ENCODE measurements at regions not wholly inside any gene's neighbourhood (a gene's known extent, or its start where the extent isn't known, plus 50 kb on each side); places are given as distances from the start of the nearest gene placed in this dataset.
"Not testable (repeated sequence)": the region's sequence is repeated elsewhere in the genome, so short reads cannot be mapped to it uniquely, and the experiment has no call there.

DNA sequence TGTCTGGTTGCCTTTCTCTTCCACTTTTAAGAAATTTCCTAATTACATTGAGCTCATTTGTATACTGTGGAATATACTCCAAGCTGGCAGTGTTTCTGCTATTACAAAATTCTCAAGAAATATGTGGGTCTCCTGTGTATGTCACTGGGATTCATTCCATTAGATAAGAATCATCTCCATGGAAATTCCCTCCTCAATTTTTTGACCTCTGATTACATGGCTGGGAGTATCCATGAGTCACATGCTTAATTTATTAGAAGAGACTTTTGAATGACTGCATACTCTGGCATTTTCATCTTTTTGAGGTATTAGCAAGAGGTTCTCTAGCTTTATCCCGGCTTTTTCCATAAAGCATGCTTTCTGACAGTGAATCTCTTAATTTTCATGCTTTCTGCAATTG lies 665.5 kb upstream of the CNTNAP5 start:
- no peak for DNase-seq (ENCODE audit: low read depth)

DNA sequence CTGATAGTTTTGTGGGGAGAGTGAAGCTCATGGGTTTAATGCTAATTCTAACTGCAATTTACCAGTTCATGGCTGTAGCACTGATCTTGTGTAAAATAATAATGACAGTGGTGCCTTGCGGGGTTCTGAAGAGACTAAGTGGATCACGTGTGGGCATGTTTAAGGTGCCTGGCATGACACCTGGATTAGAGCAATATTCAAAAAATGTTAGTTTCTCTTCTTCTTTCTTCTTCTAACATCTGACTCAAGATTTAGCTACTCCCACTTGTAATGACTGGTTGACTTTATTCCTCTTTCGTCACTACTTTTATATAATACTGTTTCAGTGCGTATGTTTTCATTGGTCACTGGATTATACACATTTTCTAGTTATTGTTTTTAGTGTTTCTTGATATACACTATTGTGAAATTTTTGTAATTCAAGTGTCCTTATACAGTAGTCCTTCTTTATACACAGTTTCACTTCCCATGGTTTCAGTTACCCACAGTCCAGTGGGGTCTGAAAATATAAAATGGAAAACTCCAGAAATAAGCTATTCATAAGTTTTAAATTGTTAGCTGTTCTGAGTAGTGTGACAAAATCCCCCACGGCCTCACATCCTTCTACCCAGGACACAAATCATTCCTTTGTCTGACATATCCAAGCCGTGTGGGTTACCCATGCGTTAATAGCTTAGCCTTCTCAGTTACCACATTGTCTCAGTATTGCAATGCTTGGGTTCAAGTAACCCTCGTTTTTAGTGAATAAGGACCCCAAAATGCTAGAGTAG lies 662.2 kb upstream of the CNTNAP5 start:
- DNase-seq (ENCODE audit: low read depth): no peak

DNA sequence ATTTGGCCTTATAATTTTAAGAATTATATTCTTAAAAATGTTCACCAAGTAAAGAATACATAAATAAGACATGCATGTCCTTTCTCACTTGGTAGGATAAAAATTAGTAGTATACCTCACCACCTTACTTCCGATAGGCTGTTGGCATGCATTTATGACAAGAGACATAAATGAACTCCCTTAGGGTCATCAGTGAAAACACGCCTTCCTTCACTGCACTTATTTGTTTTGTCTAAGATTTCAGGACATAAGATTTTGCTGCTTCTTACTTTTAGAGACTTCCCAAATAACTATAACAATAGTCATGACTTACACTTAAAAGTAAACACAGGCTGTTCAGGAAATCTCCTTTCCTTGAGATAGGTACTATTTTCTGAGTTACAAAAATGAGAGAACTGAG lies 661.3 kb upstream of the CNTNAP5 start:
- no peak for DNase-seq (ENCODE audit: low read depth)

DNA sequence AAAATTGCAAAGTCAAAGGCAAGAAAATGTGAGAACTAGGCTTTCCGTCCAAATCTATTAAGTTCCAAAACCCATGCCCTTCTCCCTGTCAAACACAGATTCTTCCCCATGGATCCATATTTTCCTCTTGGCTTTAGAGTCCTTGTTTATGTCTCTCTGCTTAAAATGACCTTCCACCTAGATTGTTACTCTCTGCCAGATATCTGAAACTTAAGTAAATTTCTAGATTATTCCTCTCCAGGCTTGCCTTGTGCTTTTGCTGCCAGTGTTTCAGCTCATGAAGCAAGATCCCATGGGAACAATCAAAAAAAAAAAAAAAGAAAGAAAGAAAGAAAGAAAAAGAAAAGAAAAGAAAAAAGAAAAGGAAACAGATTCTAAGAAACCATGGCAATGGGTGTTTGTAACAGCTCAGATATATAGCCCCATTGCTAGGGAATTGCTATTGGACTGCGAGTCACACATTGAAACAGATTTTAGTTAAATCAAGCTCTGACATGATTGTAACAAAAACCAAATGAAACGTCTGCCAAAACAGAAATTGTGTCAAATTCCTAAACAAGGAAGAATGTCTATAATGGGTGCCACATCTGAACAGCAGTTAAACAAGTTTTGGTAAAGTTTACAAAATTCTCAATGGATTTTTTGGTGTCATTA lies 660.7 kb upstream of the CNTNAP5 start:
- no peak for DNase-seq (ENCODE audit: low read depth)

DNA sequence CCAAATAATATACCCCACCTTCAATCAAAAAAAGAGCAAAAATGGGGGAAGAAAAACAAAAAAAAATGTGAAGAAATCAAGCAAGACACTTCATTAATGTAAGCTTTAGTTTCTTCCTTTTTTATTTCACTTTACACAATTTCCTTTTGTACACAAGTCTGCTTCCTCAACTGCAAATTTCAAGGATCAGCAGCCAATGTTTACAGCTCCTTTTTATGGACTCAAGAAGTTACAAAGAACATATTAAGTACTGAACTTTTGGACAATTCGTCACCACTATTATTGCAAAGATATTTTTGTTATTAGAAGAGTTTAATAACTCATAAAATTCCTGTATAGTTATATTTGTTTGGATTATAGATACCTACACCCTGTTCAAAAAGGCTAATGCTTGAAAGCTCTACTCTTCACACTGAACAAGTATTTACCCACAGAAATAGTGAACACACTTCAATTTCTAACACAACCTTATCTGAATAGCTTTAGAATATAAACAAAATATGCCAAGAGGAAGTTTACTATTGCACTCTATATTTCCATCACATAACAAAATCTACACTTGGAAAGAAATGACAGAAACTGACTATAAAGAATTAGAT lies 658.7 kb upstream of the CNTNAP5 start:
- DNase-seq (ENCODE audit: low read depth): no peak

DNA sequence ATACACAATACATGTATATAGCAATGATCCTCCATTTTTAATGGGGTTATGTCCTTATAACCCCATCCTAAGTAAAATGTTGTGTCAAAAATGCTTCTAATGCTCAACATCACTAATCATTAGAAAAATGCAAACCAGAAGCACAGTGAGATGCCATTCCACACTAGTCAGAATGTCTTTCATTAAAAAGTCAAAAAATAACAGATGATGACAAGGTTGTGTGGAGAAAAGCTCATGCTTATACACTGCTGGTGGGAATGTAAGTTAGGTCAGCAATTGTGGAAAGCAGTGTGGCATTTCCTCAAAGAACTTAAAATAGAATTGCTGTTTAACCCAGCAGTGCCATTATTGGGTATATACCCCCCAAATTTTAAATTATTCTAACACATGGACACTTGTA lies 654.9 kb upstream of the CNTNAP5 start:
- DNase-seq (ENCODE audit: low read depth): no peak

DNA sequence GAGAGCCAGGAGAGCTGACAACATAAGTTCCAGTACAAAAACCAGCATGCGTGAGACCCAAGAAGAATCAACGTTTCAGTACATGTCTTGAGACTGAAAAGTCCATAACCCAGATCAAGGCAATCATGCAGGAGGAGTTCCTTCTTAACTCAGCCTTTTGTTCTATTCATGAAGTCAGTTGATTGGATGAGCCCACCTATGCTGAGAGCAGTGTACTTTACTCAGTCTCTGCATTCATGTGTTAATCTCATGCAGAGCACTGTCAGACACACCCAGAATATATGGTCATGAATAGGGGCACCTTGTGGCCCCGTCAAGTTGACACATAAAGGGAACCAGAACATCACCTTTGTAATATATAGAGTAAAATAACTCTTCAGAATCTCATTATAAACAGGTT lies 653.6 kb upstream of the CNTNAP5 start:
- no peak for DNase-seq (ENCODE audit: low read depth)

DNA sequence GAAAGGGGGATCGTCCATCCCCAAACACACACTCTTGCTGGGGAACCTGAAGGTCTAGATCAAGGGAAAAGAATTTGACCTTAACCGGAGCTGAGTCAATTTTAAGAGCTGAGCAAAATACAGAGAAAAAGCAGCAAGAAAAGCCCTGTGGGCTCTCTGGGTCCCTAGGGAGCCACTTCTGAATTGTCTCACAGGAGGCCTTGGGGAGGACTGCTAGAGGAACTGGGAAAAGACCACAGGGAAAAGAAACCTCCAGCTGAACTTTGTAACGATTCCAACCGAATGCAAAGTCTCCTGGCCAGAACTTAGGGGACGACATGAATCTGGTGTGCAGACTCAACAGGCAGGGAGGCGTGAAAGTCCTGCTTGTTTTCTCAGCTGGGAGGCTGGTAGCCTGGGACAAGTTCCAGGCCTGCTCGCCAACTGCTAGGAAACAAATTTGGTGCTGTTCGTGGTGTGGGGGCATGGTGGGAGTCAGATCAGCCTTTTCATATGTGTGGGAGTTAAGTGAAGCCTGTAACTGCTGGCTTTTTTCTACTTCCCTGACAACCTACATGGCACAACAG lies 644.6 kb upstream of the CNTNAP5 start:
- DNase-seq (ENCODE audit: low read depth): no peak

DNA sequence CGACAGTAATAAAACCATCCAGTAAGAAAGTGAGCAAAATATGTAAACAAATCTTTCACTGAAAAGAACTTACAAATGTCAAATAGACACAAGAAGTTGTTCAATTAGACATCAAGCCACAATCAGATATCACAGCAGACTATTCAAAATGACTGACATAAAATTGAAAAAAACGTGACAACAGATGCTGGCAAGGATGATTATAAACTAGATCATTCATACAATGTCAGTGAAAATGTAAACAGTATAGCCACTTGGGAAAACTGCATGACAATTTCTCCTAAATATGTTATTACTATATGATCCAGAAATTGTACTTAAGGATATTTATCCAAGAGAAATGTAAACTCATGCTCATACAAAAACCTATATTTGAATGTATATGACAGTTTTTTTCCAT lies 609.4 kb upstream of the CNTNAP5 start:
- no peak for DNase-seq (ENCODE audit: low read depth)

DNA sequence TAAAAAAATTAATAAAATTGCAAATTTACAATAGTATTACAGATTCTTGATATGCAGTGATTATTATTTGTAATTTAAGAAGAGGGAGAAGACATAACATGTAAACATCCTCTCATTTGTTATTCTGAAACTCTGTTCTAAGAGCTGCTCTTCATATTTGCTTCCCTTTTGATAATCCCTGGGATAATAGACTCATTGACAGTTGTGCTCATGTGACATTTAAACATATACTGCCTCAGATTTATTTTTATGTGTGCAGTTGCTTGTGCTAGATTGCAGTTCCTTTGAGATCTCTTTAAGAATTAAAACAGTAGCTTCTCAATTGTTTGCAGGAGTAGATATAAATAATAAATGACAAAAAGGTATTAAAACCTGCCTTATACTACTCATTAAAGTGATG lies 605.1 kb upstream of the CNTNAP5 start:
- DNase-seq (ENCODE audit: low read depth): no peak

DNA sequence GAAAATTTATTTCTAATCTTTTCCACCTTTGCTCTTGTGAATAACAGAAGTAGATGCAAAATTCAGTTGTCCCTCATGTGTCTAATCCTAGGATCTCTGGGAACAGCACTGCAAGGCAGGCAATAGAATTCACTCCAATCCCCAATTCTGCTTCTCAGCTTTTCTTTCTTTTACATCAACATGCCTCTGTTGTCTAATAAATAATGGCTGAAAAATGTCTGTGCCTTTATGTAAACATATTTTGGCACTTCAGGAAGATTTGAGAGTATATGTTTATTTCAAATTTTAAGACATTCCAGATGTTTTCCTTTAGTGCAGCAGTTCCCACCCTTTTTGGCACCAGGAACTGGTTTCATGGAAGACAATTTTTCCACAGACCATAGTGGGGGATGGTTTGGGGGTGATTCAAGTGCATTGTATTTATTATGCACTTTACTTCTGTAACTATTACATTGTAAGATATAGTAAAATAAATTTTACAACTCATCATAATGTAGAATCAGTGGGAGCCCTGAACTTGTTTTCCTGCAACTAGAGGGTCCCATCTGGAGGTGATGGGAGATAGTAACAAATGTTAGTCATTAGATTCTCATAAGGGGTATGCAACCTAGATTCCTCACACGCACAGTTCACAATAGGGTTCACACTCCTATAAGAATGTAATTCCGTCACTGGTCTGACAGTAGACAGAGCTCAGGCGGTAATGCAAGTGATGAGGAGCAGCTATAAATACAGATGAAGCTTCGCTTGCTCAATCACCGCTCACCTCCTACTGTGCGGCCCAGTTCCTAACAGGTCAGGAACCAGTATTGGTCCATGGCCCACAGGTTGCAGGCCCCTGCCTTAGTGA lies 590.3 kb upstream of the CNTNAP5 start:
- no peak for DNase-seq (ENCODE audit: low read depth)

DNA sequence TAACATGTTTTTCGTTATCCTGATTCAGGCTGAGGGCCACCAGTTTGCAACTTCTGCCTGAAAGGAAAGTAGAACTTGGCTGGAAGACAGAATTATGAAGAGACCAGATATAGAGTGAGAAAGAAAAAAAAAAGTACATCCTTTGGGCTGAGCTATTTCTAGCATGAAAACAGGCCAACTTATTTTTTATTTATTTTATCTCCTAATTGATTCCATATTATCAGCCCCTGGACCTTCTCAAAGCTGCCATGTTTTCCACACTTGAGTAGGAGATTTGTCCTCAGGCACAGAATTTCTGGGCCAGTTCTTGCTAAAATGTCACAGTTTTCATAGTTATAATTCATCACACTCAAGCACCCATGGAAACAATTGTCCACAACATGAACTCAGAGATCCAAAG lies 586.8 kb upstream of the CNTNAP5 start:
- DNase-seq (ENCODE audit: low read depth): no peak

DNA sequence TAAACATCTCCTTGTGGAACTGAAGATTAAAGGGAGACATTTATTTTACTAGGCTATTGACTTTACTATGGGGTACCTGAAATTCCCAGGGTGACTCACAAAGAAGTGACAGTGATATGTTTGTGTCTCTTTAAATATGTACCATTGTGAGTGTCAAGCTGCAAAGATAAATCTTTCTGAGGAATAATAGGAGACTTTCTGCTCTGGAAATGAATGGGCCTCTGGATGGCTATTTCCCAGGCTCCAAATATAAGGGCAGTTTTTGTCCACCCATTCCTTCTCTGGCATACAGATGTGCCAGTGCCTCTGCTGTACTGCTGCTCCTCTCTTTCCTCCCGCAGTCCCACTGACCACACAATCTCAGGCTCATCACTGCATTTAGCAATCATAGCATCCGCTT lies 586.4 kb upstream of the CNTNAP5 start:
- no peak for DNase-seq (ENCODE audit: low read depth)

DNA sequence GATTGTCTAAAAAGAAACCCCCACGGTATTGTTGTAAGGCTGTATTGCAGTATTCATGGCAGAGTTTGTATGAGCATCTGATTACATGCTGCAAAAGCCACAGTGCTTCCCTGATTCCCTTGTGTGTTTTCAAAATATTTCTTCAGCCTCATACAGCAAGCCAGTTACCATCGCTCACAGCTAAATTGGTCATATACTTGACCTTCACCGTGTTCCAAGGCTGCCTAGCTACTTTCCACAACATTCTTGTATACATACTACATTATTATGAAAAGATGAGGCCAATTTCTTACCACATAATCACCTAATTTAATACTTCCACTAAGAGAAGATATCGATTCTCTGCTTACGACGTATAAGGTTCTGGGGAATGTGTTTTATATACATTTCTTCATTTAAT lies 576.3 kb upstream of the CNTNAP5 start:
- no peak for DNase-seq (ENCODE audit: low read depth)

DNA sequence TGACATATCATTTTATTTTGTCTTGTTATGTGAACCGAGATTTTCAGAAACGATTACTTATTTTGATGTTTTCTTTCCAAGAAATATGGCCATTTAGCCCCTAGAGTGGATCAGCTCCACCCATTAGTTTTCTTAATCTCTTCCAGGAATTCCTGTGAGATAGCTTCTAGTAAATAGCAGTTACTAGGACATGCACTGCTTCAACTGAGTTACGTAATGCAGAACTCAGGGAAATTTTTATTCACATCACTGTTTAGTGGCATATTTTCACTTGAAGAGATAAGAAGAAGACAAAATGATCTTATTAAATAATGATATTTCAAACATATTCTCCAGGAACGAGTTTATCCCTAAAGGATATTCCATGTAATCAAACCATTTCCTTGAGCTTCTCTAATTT lies 573.5 kb upstream of the CNTNAP5 start:
- no peak for DNase-seq (ENCODE audit: low read depth)

DNA sequence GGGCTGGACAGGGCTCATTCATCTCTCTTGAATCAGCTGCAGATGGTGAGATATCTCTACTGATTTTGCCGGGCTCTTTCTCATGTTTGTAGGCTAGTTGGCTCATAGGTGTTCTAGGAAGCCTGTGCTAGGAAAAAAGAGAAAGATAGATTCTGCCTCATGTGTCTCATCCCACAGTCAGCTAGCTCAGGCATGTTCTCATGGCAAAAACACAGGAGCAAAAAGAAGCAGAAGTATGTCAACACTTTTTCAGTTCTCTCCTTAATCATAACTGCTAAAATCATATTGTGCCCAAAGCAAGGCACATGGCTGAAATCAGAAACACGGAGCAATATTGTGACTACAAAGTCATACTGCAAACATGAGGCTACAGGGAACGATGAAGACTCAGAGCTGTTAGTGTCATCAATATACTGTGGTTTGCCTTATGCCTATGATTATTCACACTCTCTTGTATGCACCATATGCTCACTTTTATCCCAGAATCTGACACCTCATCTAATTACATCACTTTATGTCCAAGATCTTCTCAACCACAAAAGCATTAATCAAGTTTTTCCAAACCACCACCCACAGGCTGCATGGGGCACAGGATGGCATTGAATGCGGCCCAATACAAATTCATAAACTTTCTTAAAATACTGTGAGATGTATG lies 571.9 kb upstream of the CNTNAP5 start:
- no peak for DNase-seq (ENCODE audit: low read depth)

DNA sequence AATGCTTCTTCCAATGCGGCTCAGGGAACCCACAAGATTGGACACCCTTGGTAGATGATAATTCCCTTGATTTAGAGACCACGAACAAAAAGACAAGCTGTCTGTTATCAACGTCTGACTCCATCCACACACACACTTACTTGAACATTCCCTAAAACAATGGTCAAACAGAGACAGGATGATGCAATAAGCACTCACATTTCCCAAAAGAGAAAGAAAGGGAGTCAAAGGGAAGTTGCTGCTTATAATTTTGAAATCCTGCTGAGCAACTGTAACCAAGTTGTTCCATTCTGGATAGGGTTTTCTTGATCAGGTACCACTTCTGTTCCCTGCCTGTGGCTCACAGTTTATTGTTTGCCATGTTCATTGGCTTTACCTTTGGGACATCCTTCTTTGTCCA lies 571.3 kb upstream of the CNTNAP5 start:
- DNase-seq (ENCODE audit: low read depth): no peak

DNA sequence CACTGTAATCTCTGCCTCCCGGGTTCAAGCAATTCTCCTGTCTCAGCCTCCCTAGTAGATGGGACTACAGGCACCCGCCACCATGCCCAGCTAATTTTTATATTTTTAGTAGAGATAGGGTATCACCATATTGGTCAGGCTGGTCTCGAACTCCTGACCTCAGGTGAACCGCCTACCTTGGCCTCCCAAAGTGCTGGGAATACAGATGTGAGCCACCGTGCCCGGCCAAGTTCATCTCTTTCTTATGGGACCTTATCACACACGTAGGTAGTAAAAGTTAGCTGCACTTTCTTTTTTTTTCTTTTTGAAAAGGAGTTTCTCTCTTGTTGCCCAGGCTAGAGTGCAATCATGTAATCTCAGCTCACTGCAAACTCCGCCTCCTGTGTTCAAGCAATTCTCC lies 569.9 kb upstream of the CNTNAP5 start:
- DNase-seq (ENCODE audit: low read depth): not testable (repeated sequence)

DNA sequence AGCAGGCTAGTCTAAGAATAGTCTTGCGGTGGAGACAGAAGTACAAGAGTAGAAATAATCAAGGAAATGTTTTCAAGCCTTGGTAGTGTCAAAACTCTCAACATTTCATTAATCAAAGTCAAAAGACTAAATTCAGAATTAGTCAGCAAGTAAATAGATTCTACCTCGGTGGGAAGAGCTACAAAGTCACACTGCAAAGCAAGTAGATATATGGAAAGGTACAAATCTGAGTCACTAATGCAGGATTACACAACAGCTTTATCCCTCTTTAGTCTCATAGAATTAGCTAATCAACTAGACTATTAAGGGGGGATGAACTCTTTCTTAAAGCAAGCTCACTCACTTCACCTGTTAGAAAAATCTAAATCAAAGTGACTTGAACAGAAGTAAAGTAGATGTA lies 568.7 kb upstream of the CNTNAP5 start:
- no peak for DNase-seq (ENCODE audit: low read depth)

DNA sequence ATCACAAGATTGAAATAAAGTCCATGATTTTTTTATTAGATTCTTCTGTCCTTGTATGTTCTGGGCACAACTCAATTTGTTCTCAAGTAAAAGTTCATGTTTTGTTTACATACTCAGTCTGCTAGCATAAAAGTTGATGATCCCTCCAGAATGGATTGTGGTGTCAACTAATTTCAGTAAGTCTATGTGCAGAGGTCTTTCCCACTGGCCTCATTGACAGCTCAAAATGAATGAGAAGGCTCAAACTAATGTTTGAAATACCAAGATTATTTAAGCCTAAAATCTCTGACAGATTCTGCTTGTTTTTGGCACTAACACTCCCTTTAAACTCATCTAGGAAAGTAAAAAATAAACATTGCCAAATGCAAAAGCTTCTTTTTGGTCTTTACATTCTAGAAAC lies 561.2 kb upstream of the CNTNAP5 start:
- no peak for DNase-seq (ENCODE audit: low read depth)

DNA sequence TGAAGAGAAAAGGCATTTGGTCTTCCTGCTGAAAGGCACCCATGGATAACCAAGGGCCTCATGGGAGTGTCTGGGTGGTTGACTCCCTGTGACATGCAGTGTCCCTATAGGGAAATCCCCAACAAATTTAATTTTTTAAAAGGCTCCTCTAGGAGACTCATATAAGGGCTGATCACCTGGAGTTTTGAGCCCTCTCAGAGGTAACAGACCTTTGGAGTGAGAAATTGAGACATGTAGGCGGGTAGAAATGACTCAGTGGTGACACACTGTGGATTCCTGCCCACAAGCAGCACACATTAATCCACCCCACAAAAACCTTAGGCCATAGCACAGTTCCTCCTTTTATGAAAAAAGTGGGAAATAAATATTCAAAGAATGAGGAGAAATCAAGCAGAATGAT lies 557.0 kb upstream of the CNTNAP5 start:
- peak; percentile 61 for DNase-seq (ENCODE audit: low read depth)
